ENCODE measurements at regions not wholly inside any gene's neighbourhood (a gene's known extent, or its start where the extent isn't known, plus 50 kb on each side); places are given as distances from the start of the nearest gene placed in this dataset.
"Not testable (repeated sequence)": the region's sequence is repeated elsewhere in the genome, so short reads cannot be mapped to it uniquely, and the experiment has no call there.

DNA sequence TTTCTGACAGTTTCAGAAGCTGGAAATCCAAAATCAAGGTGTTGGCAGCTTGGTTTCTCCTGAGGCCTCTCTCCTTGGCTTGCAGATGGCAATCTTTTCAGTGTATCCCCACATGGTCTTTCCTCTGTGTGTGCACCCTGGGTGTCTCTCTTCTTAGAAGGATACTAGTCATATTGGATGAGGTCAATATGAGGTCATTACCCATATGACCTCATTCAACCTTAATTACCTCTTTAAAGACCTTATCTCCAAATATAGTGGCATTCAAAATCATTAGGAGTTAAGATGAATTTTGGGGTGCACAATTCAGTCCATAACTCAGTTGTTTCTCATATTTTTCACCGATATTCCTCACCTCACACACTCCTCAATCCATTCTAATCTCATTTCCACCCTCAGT, 92.4 kb upstream of the TGM3 start:
- DNase-seq, result no peak

DNA sequence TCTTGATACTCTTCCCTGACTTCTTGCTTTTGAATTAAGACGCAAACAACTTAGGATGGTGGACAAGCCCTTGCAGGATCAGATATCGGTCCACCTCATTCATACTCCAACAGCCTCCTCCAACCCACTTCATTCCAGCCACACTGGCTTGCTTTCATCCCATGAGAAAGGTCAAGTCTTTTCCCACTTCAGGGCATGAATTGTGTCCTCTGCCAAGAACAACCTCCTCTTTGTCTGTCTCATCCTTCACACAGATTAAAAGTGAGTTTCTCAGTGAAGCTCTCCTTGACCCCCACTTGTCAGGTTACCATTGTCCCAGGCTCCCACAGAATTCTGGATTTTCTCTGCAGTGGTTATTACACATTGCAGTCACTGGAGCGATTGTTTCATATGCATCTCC, 91.8 kb upstream of the TGM3 start:
- no peak for DNase-seq

GRCh38 chr20:2206957-2207769, 88.6 kb upstream of the TGM3 start:
- peak; percentile 59 for DNase-seq

DNA sequence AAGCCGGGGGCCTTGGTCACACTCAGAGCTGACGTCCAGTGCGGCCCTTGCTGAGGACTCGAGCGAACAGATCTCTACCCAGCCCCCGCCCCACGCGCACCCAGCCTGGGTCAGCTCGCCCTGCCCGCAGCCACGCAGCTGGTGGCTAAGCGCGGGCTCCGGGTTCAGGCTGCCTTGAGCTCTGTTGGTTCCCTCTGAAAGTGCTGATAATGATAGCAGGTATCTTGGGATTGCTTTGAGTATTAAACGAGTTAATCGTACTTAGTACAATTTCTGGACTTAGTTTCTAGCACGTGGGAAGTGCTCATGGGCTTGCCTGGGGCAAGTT, 88.1 kb upstream of the TGM3 start:
- DNase-seq, result no peak

- DNase-seq, result no peak
Measured at GRCh38 chr20:2208897-2209296, 86.9 kb upstream of the TGM3 start.

DNA sequence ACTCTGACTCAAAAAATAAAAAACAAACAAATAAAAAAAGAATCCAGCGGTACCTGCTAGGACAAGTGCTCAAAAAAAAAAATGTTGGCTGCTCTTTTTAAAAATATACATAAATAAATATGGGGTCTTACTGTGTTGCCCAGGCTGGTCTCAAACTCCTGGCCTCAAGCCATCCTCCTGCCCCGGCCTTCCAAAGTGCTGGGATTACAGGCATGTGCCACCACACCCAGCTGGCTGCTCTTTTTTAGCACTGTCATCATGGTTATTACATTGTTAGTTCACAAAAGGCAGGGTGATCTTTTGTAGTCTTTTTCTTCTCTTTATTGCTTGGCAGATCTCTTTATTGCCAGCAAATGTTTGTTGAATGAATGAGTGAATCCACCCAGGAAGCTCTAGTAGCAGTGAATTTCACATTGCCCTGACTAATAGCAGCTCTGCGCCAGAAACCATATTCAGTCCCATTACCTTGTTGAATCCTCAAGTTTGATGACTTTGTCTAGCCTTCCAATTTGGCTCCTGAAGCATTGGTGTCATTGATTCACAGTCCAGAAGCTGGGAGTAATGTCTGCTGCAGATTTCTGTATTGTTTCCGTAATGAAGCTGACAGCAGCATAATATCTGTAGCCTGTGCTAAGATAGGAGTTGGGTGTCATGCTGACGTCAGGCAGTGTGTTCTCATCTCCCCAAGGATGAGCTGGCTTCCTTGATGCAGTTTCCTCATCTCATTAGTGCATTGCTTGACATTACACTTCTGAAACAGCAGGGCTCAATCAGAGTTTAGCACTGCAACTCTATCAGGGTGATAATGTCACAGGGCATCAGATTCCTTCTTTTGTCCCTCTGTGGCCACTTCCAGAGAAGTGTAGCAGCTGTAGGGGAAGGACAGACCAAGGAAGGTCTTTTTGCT, 84.9 kb upstream of the TGM3 start:
- DNase-seq, result peak; percentile 83

DNA sequence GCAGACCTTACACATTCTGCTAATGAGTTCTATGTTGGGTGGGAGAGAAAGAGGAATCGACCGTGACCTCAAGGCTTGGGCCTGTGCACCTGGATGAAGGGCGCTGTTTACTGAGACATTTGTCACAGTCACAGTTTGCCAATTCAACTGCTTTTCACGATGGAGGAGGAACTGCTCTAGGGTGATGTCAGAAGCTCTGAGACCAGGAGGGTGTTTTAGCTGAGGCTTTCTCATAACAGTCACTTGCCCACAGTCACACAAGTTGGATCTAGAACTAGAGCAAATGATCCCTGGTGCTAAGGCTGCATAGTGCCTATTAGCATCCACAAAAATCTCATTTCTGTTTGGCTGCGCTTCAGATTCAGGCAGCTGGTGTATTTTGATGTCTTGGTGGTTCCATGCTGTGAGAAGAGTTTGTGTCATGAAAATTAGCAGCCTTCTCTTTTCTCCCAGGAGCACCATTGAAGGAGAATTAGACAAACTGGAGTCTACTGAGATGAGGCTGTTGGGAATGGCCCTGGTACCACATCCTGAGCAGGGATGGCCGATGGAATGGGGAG, 83.3 kb upstream of the TGM3 start:
- no peak for DNase-seq

DNA sequence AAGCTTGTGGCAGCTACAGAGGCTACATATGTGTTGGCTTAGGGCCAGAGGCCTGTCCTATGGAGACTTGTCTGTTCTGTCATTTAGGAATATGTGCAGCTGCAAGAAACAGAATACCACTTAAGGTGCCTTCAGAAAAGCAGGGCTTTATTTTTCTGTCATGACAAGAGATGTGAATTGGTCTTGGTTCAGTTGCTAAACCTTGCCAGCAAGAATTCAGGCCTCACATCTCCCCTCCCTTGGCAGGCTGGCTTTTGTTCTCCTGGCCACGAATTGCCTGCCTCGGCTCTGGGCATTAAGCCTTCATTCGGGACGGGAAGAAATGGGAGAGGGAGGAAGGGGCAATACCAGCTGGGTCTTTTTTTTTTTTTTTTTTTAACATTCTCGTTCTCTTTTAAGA, 82.4 kb upstream of the TGM3 start:
- DNase-seq, result no peak

DNA sequence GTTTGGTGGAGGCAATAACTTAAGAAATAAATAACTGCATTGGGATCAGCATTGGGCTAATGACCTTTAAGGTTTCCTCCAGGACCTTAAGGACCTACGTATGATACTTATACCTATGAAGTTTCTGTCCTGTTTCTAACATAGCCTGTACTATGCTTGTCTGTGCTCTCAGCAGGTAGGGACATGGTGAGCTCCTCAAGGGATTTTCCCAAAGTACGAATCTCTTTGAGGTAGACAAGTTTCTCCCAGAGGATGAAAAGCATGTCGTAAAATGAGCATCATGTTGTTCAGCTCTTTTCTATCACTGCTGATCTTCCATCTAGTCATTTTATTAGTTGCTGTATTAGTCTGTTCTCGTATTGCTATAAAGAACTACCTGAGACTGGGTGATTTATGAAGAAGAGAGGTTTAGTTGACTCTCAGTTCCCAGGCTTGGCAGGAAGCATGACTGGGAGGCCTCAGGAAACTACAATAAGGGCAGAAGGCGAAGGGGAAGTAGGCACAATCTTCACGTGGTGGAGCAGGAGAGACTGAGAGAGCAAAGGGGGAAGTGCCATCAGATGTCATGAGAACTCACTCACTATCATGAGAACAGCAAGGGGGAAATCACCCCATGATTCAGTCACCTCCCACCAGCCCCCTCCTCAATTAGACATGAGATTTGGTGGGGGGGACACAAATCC, 77.8 kb upstream of the TGM3 start:
- no peak for DNase-seq

GRCh38 chr20:2219481-2220006, 76.3 kb upstream of the TGM3 start:
- no peak for DNase-seq

- DNase-seq, result no peak
Measured at GRCh38 chr20:2220298-2220697, 75.5 kb upstream of the TGM3 start.

GRCh38 chr20:2221921-2222320, 73.9 kb upstream of the TGM3 start:
- DNase-seq, result no peak

DNA sequence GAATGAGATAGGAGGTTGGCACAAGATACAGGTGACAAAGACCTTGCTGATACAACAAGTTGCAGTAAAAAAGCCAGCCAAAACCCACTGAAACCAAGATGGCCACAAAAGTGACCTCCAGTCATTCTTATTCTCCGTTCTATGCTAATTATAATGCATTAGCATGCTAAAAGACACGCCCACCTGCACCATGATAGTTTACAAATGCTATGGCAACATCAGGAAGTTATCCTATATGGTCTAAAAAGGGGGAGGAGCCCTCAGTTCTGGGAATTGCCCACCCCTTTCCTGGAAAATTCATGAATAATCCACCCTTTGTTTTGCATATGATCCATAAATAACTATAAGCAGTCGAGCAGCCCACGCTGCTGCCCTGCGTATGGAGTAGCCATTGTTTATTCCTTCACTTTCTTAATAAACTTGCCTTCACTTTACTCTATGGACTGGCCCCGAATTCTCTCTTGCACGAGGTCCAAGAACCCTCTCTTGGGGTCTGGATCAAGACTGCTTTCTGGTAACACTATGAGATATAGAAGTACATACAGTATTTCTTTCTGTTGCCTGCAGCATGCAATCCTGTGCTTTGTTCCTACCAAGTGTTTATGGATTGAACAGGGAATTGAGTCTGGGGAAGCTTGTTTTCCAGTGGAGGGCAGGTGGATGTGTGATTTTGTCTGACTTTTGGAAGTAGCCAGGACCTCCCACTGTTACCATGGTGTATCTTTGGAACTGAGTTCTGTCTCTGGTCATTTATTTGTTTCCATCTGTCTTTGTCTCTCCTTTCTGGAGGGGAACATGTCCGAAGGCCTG, 72.0 kb upstream of the TGM3 start:
- no peak for DNase-seq

DNA sequence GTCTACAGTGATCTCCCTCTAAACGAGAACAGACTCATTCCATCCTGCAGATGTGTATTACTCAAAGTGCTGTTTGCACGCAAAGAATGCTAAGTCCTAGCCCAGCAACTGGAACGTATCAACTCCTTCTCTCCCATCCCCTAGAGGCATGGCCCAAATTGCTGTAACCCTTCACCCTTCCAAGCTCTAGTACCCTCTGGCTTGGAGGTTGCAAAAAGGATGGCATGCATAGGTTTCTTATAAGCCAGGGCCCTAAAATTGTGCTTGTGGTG, 71.5 kb upstream of the TGM3 start:
- DNase-seq, result no peak

DNA sequence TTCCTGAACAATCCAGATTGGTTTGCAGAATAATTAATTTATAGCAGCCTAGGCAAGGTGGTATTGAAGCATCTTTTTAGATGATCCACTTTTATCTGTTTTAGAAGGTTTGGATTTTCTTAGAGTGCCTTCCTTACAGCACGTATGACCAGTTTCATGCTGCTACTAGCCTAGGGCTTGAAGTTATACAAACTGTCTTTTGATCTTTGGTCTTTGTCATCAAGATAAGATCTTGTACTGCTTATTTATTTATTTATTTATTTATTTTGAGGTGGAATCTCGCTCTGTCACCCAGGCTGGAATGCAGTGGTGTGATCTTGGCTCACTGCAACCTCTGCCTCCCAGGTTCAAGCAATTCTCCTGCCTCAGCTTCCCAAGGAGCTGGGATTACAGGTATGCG, 68.5 kb upstream of the TGM3 start:
- DNase-seq, result not testable (repeated sequence)

DNA sequence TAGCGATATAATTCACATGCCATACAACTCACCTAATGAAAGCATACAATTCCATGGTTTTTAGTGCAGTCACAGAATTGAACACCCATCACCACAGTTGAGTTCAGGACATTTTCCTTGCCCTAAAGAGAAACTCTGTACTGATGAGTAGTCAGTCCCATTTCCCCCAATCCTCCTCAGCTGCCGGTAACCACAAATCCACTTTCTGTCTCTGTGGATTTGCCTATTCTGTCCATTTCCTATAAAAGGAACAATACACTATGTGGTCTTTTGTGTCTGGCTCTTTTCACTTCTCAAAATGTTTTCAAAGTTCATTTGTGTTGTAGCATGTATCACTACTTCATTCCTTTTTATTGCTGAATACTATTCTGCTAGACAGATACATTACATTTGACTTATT, 67.9 kb upstream of the TGM3 start:
- no peak for DNase-seq

GRCh38 chr20:2228926-2229325, 66.9 kb upstream of the TGM3 start:
- DNase-seq, result no peak

DNA sequence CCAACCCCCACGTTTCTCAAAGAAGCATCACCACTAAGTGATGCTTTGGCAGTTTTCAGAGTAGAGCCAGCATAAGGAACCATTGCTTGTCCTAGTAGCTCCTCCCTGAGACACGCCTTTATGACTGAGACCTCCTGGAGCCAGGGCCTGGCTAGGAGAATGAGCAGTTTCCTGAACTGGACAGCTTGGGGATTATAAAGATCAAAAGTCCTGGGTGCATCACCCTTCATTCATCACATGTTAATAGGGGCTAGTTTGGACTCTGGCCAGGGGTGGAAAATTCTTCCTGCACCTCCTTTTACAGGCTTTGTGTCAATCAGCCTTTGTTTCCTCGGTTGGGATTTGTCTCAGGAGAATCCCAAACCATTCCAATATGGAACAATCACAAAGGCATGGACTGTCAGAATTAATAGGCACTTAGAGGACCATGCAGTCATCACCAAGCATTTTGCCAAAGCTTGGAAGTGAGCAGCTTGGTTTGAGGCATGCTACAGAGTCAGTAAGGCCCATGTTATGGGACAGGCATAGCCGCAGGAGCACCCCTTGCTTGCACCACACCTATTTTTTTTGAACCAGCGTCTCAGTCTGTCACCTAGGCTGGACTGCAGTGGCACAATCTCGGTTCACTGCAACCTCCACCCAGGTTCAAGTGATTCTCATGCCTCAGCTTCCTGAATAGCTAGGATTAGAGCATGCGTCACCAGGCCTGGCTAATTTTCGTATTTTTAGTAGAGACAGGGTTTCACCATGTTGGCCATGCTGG, 64.9 kb upstream of the TGM3 start:
- DNase-seq, result peak; percentile 17

DNA sequence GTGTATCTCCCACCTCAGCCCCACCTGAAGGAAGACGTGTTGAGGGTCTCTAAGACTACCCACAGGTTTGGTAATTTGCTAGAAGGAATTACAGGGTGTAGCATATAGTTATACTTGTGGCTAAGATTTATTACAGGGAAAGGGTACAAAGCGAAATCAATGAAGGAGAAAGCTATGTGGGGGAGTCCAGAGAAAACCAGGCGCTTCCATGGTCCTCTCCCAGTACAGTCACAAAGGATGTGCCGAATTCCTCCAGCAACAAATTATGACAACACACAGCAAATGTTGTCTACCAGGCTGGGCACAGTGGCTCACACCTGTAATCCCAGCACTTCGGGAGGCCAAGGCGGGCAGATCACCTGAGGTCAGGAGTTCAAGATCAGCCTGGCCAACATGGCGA, 64.1 kb upstream of the TGM3 start:
- no peak for DNase-seq

GRCh38 chr20:2234598-2235191, 61.1 kb upstream of the TGM3 start:
- DNase-seq, result peak; percentile 60

DNA sequence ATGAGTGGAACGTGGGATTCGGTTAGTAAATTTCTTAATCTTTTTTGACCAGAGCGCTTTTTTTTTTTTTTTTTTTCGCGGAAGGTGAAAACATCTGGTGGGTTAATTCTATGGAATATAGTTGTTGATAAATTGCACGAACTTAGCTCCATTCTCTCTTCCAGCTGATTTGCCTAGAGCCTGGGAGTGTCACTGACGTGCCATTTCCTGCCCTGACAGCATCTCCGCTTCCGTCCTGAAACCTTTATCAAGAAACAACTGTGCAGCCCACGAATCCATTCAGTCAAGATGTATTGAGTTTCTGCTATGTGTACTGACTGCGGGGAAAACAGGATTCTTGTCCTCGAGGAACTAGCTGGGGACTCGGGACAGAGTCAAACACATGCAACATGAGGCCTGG, 59.5 kb upstream of the TGM3 start:
- DNase-seq, result peak; percentile 25
